Heart left ventricle (tissue), 13 donors: ENCODE measurements at regions not wholly inside any gene's neighbourhood (a gene's known extent, or its start where the extent isn't known, plus 50 kb on each side); places are given as distances from the start of the nearest gene placed in this dataset.

Source experiments
- CTCF ChIP-seq, 12 donors: fragments of 200-600 bp; sonication (generic) in 4 of 12; IDR thresholded peaks; one replicate each; pipeline versions ENCODE4 v1.5.0 to v1.8.0; 2018 to 2022; ENCODE audit warnings: antibody characterized with exemption in 12 of 12, mild to moderate bottlenecking in 5 of 12
- POLR2A ChIP-seq, 2 donors: fragments of 450-650 bp; IDR thresholded peaks; one replicate each; pipeline ENCODE4 v1.6.1; 2017; ENCODE audit warnings: antibody characterized with exemption in 2 of 2, mild to moderate bottlenecking in 2 of 2, moderate library complexity in 2 of 2
- donor health status: ischemic (EF 13 %, LVEDD 7.1; RV severe dilation, severe dysfunction).
- donor health status: DM: no; HTN: yes; CAD: no.
- donor health status: DM: no; HTN: no; CAD: no.
- donor health status: ischemic (EF 25% LVEDD 6.9; RV normal size, moderate dysfunction).
- donor health status: ischemic (EF 25% LVEDD 5.7; RV mildly dilated, moderate dysfunction).
- donor health status: ischemic (EF 35%, LVEDD 5.7; RV mildly dilated, moderate dysfunction).
- donor health status: nonischemic (EF 11% LVEDD 7.7; RV severe dilation, severe dysfunction).
- donor health status: DM: yes; HTN: yes; CAD: no.
- donor health status: PGD.
- donor health status: ischemic (EF 29% LVEDD 5.4; RV normal size, mild dysfunction).
- donor health status: nonischemic (EF 23%, LVEDD 6.1; RV moderate dilation, normal function).

GRCh38 chr3:109921509-109921908 is 584.2 kb upstream of the DPPA4 start:
- no peak for TF ChIP-seq POLR2A (IDR thresholded peaks at IDR 0.05)
- TF ChIP-seq CTCF (IDR thresholded peaks at IDR 0.05): no peak
